ENCODE measurements at regions not wholly inside any gene's neighbourhood (a gene's known extent, or its start where the extent isn't known, plus 50 kb on each side); places are given as distances from the start of the nearest gene placed in this dataset.

GRCh38 chr17:63137163-63137562 is 171.1 kb downstream of the TANC2 start:
- Histone ChIP-seq H3K4me2 (ENCODE audit: low read length) (no peak overlapping the region), H4K20me1 (ENCODE audit: insufficient read depth) (no peaks in the 10 kb centered on the region), H3K27ac (ENCODE audit: low read length) (no peak overlapping the region)

GRCh38 chr17:63138713-63139112 is 172.7 kb downstream of the TANC2 start:
- no peak overlapping the region for H3K4me3 ChIP-seq (ENCODE audit: low read length)
- no peaks in the 10 kb centered on the region for H3K9me3 ChIP-seq (ENCODE audit: low read length)
- H3K9ac ChIP-seq (ENCODE audit: low read length): no peak overlapping the region
- peaks cover 21% of the 10 kb centered on the region for H3K79me2 ChIP-seq (replicated peaks; ENCODE audit: insufficient read depth, low read length)
- no peak overlapping the region for H2AFZ ChIP-seq (ENCODE audit: low read depth, low read length)
- no peak overlapping the region for H3K4me2 ChIP-seq (ENCODE audit: low read length)
- no peaks in the 10 kb centered on the region for H4K20me1 ChIP-seq (ENCODE audit: insufficient read depth)
- H3K9me2 ChIP-seq (ENCODE audit: insufficient read depth, low read length): no peaks in the 10 kb centered on the region
- H3K36me3 ChIP-seq (ENCODE audit: insufficient read depth, low read length): no peaks in the 10 kb centered on the region
- H3F3A ChIP-seq (ENCODE audit: insufficient read depth, low read length, poor library complexity, severe bottlenecking): no peaks in the 10 kb centered on the region
- TF ChIP-seq CTCF (IDR thresholded peaks at IDR 0.05; ENCODE audit: poor library complexity, severe bottlenecking) (no peak), RAD21 (conservative IDR thresholded peaks at IDR 0.05) (no peak)
- no peaks in the 10 kb centered on the region for H3K27me3 ChIP-seq (ENCODE audit: insufficient read depth, low read depth, low read length)
- H3K27ac ChIP-seq (ENCODE audit: low read length): no peak overlapping the region

More at GRCh38 chr17:63137163-63137562, 171.1 kb downstream of the TANC2 start:
- Histone ChIP-seq H3F3A (ENCODE audit: insufficient read depth, low read length, poor library complexity, severe bottlenecking) (no peaks in the 10 kb centered on the region), H2AFZ (ENCODE audit: low read depth, low read length) (no peak overlapping the region), H3K79me2 (replicated peaks; ENCODE audit: insufficient read depth, low read length) (peaks cover 16% of the 10 kb centered on the region), H3K4me3 (ENCODE audit: low read length) (no peak overlapping the region), H3K36me3 (ENCODE audit: insufficient read depth, low read length) (no peaks in the 10 kb centered on the region), H3K27me3 (ENCODE audit: insufficient read depth, low read depth, low read length) (no peaks in the 10 kb centered on the region), H3K9ac (ENCODE audit: low read length) (no peak overlapping the region), H3K9me2 (ENCODE audit: insufficient read depth, low read length) (no peaks in the 10 kb centered on the region), H3K9me3 (ENCODE audit: low read length) (no peaks in the 10 kb centered on the region)
- no peak for TF ChIP-seq MXI1 (conservative IDR thresholded peaks at IDR 0.05; ENCODE audit: poor library complexity, severe bottlenecking)
- TF ChIP-seq EP300 (conservative IDR thresholded peaks at IDR 0.05; ENCODE audit: poor library complexity, severe bottlenecking): no peak
- no peak for TF ChIP-seq TAF1 (IDR thresholded peaks at IDR 0.05; ENCODE audit: low read depth)
- no peak for TF ChIP-seq EZH2 (IDR thresholded peaks at IDR 0.05; ENCODE audit: borderline replicate concordance, insufficient read depth, low read length, poor library complexity, severe bottlenecking)
- no peak for TF ChIP-seq POLR2AphosphoS5 (IDR thresholded peaks at IDR 0.05)
- no peak for TF ChIP-seq CTCF (IDR thresholded peaks at IDR 0.05; ENCODE audit: poor library complexity, severe bottlenecking)
- TF ChIP-seq SMC3 (conservative IDR thresholded peaks at IDR 0.05; ENCODE audit: poor library complexity): no peak
- no peak for TF ChIP-seq RAD21 (conservative IDR thresholded peaks at IDR 0.05)
- TF ChIP-seq REST (IDR thresholded peaks at IDR 0.05; ENCODE audit: borderline replicate concordance): no peak
